ENCODE measurements at regions not wholly inside any gene's neighbourhood (a gene's known extent, or its start where the extent isn't known, plus 50 kb on each side); places are given as distances from the start of the nearest gene placed in this dataset.

DNA sequence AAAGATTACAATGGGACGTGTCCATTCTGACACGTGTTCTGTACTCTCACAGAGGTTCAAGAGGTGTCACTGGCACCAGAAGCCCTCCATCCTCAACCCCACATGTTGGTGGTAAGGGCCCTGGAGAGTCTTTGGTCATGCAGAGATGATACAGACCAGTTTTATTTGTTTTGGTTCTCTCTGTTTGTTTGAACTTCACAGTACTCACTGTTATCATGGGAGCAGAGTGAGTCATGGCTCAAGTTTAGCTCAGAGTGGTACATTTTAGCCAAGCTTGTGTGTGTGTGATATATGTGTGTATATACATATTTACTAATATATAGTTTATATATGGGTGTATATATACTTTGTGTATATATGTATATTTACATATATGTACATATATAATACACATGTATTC, 935.6 kb downstream of the GRID1 start:
- TF ChIP-seq, protein P1, sequence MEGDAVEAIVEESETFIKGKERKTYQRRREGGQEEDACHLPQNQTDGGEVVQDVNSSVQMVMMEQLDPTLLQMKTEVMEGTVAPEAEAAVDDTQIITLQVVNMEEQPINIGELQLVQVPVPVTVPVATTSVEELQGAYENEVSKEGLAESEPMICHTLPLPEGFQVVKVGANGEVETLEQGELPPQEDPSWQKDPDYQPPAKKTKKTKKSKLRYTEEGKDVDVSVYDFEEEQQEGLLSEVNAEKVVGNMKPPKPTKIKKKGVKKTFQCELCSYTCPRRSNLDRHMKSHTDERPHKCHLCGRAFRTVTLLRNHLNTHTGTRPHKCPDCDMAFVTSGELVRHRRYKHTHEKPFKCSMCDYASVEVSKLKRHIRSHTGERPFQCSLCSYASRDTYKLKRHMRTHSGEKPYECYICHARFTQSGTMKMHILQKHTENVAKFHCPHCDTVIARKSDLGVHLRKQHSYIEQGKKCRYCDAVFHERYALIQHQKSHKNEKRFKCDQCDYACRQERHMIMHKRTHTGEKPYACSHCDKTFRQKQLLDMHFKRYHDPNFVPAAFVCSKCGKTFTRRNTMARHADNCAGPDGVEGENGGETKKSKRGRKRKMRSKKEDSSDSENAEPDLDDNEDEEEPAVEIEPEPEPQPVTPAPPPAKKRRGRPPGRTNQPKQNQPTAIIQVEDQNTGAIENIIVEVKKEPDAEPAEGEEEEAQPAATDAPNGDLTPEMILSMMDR (conservative IDR thresholded peaks at IDR 0.05; ENCODE audit: low read length): no peak
- TF ChIP-seq EZH2phosphoT487 (IDR thresholded peaks at IDR 0.05; ENCODE audit: borderline replicate concordance): no peak

All from Loucy (cell line).